ENCODE measurements at regions not wholly inside any gene's neighbourhood (a gene's known extent, or its start where the extent isn't known, plus 50 kb on each side); places are given as distances from the start of the nearest gene placed in this dataset.

DNA sequence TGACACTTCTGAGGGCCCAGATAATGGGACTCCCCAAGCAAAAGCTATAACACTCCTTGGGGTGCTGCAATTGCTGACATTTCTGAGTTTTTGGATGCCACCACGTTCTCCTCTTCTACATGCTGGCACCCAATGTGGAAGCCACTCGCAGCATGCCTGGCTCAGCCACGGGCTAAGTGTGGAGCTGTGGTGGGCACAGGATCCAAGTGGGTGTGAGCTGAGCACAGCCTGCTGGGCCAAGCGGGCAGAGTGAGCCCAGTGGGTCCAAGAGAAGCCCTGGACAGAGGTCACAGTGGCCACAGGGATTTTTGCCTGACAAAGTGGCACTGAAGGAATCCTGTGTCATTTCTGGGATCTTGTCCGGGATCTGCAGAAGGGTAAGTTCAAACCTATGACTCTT, 213.2 kb downstream of the C6orf118 start:
- TF ChIP-seq, protein P1, sequence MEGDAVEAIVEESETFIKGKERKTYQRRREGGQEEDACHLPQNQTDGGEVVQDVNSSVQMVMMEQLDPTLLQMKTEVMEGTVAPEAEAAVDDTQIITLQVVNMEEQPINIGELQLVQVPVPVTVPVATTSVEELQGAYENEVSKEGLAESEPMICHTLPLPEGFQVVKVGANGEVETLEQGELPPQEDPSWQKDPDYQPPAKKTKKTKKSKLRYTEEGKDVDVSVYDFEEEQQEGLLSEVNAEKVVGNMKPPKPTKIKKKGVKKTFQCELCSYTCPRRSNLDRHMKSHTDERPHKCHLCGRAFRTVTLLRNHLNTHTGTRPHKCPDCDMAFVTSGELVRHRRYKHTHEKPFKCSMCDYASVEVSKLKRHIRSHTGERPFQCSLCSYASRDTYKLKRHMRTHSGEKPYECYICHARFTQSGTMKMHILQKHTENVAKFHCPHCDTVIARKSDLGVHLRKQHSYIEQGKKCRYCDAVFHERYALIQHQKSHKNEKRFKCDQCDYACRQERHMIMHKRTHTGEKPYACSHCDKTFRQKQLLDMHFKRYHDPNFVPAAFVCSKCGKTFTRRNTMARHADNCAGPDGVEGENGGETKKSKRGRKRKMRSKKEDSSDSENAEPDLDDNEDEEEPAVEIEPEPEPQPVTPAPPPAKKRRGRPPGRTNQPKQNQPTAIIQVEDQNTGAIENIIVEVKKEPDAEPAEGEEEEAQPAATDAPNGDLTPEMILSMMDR (IDR thresholded peaks at IDR 0.05 in 2 of 3, conservative IDR thresholded peaks at IDR 0.05 in 1 of 3; ENCODE audit: borderline replicate concordance in 1 of 3, insufficient read depth in 1 of 3, low read depth in 2 of 3, low read length in 2 of 3), result no peak
- TF ChIP-seq POLR2A (IDR thresholded peaks at IDR 0.05; ENCODE audit: borderline replicate concordance, extremely low read depth, insufficient read depth, insufficient read length), result no peak
- no peak for TF ChIP-seq CEBPB (IDR thresholded peaks at IDR 0.05; ENCODE audit: low read depth)
- TF ChIP-seq SIN3A (IDR thresholded peaks at IDR 0.05; ENCODE audit: low read depth), result no peak
- no peak for TF ChIP-seq JUND (IDR thresholded peaks at IDR 0.05)
- no peak for TF ChIP-seq ZNF274 (IDR thresholded peaks at IDR 0.05; ENCODE audit: low read depth, low read length)
- TF ChIP-seq EZH2phosphoT487 (IDR thresholded peaks at IDR 0.05; ENCODE audit: borderline replicate concordance), result no peak
